ENCODE measurements at regions not wholly inside any gene's neighbourhood (a gene's known extent, or its start where the extent isn't known, plus 50 kb on each side); places are given as distances from the start of the nearest gene placed in this dataset.

DNA sequence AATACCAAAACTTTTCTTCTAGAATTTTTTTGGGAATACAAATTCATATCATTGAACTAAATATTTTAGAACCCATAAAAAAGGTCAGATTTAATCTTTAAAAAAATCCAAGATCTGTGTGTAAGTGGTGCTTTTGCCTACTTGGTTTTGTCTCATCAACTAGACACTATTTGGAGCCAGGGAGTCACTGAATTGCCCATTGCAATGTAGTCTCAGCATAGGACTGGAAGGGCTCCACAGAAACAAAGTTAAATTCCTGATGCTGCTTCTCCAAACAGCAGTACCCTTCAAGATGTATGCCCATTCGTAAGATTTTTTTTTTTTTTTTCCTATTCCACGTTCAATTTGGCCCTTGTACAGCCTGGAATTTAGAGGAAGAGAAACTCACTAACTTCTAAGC, 208.0 kb upstream of the MPDZ start:
- H3K27me3 ChIP-seq (ENCODE audit: insufficient read depth in 3 of 3, low read length in 2 of 3) = no peaks in the 10 kb centered on the region
- no peak overlapping the region for H3K4me3 ChIP-seq
- no peak for ATAC-seq
- H3K27ac ChIP-seq = no peak overlapping the region
- DNase-seq = no peak
- H3K36me3 ChIP-seq (ENCODE audit: insufficient read depth in 1 of 2, low read depth in 1 of 2) = no peaks in the 10 kb centered on the region
- 36 to 66% (median 39%) methylated on average over 2 of the region's 2 CpGs for WGBS, 3 donors
- no peaks in the 10 kb centered on the region for H3K9me3 ChIP-seq
- no peak for TF ChIP-seq CTCF (IDR thresholded peaks at IDR 0.05)
- H3K4me1 ChIP-seq = peaks cover 32% of the 10 kb centered on the region
- intact Hi-C loops (cut with DNase I) = no loop called here

GRCh38 chr9:13487071-13487470, 207.6 kb upstream of the MPDZ start:
- no peak overlapping the region for H3K27ac ChIP-seq
- H3K9me3 ChIP-seq = no peaks in the 10 kb centered on the region
- intact Hi-C loops (cut with DNase I) = no loop called here
- TF ChIP-seq CTCF (IDR thresholded peaks at IDR 0.05) = no peak
- H3K4me1 ChIP-seq = peaks cover 32% of the 10 kb centered on the region
- no peak for DNase-seq
- WGBS, 3 donors = 65 to 96% (median 84%) methylated on average over 5 of the region's 5 CpGs
- no peaks in the 10 kb centered on the region for H3K27me3 ChIP-seq (ENCODE audit: insufficient read depth in 3 of 3, low read length in 2 of 3)
- H3K36me3 ChIP-seq (ENCODE audit: insufficient read depth in 1 of 2, low read depth in 1 of 2) = no peaks in the 10 kb centered on the region
- no peak for ATAC-seq
- no peak overlapping the region for H3K4me3 ChIP-seq

GRCh38 chr9:13485068-13485596, 205.6 kb upstream of the MPDZ start:
- Histone ChIP-seq H3K4me3 (peak overlapping the region; percentile 11), H3K9me3 (no peaks in the 10 kb centered on the region), H3K36me3 (ENCODE audit: insufficient read depth in 1 of 2, low read depth in 1 of 2) (no peaks in the 10 kb centered on the region), H3K4me1 (peaks cover 32% of the 10 kb centered on the region), H3K27me3 (ENCODE audit: insufficient read depth in 3 of 3, low read length in 2 of 3) (no peaks in the 10 kb centered on the region), H3K27ac (peak overlapping the region; percentile 78)
- peak; percentile 95 to 98 (median 97) for ATAC-seq
- peak; percentile 60 to 82 for DNase-seq
- peak; percentile 16 for TF ChIP-seq CTCF (IDR thresholded peaks at IDR 0.05)
- 15 to 37% (median 27%) methylated on average over 3 of the region's 3 CpGs for WGBS, 3 donors
- intact Hi-C loops (cut with DNase I) = no loop called here

- peaks cover 32% of the 10 kb centered on the region for H3K4me1 ChIP-seq
- intact Hi-C loops (cut with DNase I) = no loop called here
- peak in 1 of 4 donors; percentile 35 for ATAC-seq
Observed at GRCh38 chr9:13484186-13484585, 204.7 kb upstream of the MPDZ start.

More at GRCh38 chr9:13484186-13484585, 204.7 kb upstream of the MPDZ start:
- WGBS, 3 donors = 92 to 95% (median 94%) methylated on average over 3 of the region's 3 CpGs
- Histone ChIP-seq H3K27ac (peak overlapping the region; percentile 78), H3K36me3 (ENCODE audit: insufficient read depth in 1 of 2, low read depth in 1 of 2) (no peaks in the 10 kb centered on the region), H3K9me3 (no peaks in the 10 kb centered on the region), H3K4me3 (no peak overlapping the region), H3K27me3 (ENCODE audit: insufficient read depth in 3 of 3, low read length in 2 of 3) (no peaks in the 10 kb centered on the region)
- peak in 1 of 2 donors; percentile 8 for DNase-seq
- no peak for TF ChIP-seq CTCF (IDR thresholded peaks at IDR 0.05)
